Activated CD8-positive, alpha-beta T cell treated with anti-CD3 and anti-CD28 coated beads for 36 hours (primary cell): ENCODE measurements at regions not wholly inside any gene's neighbourhood (a gene's known extent, or its start where the extent isn't known, plus 50 kb on each side); places are given as distances from the start of the nearest gene placed in this dataset.

Source experiments
- ATAC-seq: fragments of 200-7000 bp; cut with Tn5 transposase; one replicate; pipeline ENCODE4 v1.10.0; 2021; ENCODE audit warnings: mild to moderate bottlenecking, moderate library complexity
- CTCF ChIA-PET: fragments of 350-600 bp; sonication (Branson Sonifier 250); formaldehyde crosslinking; loops from one replicate; lab custom pipeline; 2021; ENCODE audit warnings: antibody characterized with exemption; lab: Charles Lee
- POLR2A ChIA-PET: fragments of 350-600 bp; sonication (Branson Sonifier 250); formaldehyde crosslinking; loops from one replicate; lab custom pipeline; 2021; ENCODE audit warnings: antibody characterized with exemption; lab: Charles Lee
- DNase-seq: peaks from one replicate; pipeline ENCODE4 v3.0.0-alpha.2; 2020
- H3K27ac Mint-ChIP-seq: one replicate; pipeline ENCODE4 v1.8.0; 2021; ENCODE audit warnings: mild to moderate bottlenecking, mixed read lengths
- H3K27me3 Mint-ChIP-seq: one replicate; pipeline ENCODE4 v1.8.0; 2021; ENCODE audit warnings: mixed read lengths
- H3K36me3 Mint-ChIP-seq: one replicate; pipeline ENCODE4 v1.8.0; 2021; ENCODE audit warnings: low read depth, mixed read lengths
- H3K4me1 Mint-ChIP-seq: one replicate; pipeline ENCODE4 v1.8.0; 2021; ENCODE audit warnings: low read depth, mixed read lengths
- H3K4me3 Mint-ChIP-seq: one replicate; pipeline ENCODE4 v1.8.0; 2021; ENCODE audit warnings: mild to moderate bottlenecking, moderate library complexity, mixed read lengths
- H3K9me3 Mint-ChIP-seq: one replicate; pipeline ENCODE4 v1.8.0; 2021; ENCODE audit warnings: mixed read lengths
- intact Hi-C: fragments of 100-400 bp; cut with micrococcal nuclease; formaldehyde crosslinking; loops from one replicate; pipeline ENCODE4 v1.10.0; 2022
- TF ChIP-seq, protein P1 (sequence below): fragments of 200-600 bp; IDR thresholded peaks from one replicate; pipeline ENCODE4 v1.8.0; 2022; ENCODE audit warnings: antibody characterized with exemption, mild to moderate bottlenecking

DNA sequence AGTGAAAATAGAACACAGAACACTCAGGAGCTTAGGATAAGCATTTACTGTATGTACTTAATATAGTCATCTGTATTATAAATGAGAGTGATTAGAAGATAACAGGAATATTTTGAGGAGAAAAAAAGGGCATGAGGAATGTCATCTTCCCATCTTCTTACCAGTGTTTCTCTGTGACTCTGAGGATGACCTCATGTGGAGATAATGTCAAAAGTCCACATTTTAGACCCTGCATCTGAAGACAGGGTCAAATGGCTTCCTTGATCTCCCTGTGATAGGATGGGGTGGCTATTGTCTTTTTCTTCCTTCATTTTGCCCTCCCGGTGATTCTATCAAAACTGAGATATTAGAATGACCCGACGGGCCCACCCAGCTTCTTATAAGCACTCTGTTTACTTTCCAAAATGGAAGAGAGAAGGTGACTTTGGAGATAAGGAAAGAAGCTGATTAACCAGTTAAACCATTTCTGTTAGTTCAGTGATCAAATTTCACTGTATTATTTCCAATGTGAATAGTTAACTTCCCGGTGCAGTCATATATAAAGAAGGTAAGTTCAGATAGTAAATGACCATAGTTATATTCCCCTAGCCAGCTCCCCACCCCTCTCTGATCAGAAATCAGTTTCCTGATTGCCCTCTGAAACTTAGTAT, 115.7 kb upstream of the SALL4 start:
- intact Hi-C loops, result no loop called here
- CTCF ChIA-PET, result no interaction called here
- Mint-ChIP-seq H3K4me3 (no peak overlapping the region), H3K9me3 (no peaks in the 10 kb centered on the region), H3K4me1 (no peaks in the 10 kb centered on the region), H3K36me3 (no peaks in the 10 kb centered on the region), H3K27me3 (no peaks in the 10 kb centered on the region), H3K27ac (no peak overlapping the region)
- DNase-seq (no peak), ATAC-seq (no peak)
- POLR2A ChIA-PET, result no interaction called here
- TF ChIP-seq, protein P1, sequence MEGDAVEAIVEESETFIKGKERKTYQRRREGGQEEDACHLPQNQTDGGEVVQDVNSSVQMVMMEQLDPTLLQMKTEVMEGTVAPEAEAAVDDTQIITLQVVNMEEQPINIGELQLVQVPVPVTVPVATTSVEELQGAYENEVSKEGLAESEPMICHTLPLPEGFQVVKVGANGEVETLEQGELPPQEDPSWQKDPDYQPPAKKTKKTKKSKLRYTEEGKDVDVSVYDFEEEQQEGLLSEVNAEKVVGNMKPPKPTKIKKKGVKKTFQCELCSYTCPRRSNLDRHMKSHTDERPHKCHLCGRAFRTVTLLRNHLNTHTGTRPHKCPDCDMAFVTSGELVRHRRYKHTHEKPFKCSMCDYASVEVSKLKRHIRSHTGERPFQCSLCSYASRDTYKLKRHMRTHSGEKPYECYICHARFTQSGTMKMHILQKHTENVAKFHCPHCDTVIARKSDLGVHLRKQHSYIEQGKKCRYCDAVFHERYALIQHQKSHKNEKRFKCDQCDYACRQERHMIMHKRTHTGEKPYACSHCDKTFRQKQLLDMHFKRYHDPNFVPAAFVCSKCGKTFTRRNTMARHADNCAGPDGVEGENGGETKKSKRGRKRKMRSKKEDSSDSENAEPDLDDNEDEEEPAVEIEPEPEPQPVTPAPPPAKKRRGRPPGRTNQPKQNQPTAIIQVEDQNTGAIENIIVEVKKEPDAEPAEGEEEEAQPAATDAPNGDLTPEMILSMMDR, result no peak

DNA sequence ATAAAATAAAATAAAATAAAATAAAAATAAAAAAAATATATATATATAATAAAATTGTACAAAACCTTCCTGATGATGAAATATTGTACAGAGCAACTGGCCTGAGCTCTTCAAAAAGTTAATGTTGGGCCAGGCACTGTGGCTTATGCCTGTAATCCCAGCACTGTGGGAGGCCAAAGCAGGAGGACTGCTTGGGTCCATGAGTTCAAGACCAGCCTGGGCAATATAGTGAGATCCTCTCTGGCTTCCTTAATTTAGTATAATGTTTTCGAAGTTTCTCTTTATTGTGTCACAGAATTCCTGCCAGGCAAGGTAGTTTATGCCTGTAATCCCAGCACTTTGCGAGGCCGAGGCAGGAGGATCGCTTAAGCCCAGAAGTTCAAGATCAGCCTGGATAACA, 113.9 kb upstream of the SALL4 start:
- CTCF ChIA-PET, result no interaction called here
- Mint-ChIP-seq H3K27ac (no peak overlapping the region), H3K36me3 (no peaks in the 10 kb centered on the region), H3K4me1 (no peaks in the 10 kb centered on the region), H3K9me3 (no peaks in the 10 kb centered on the region), H3K4me3 (no peak overlapping the region), H3K27me3 (peaks cover 7% of the 10 kb centered on the region)
- TF ChIP-seq, protein P1, result no peak
- POLR2A ChIA-PET, result no interaction called here
- DNase-seq (no peak), ATAC-seq (no peak)
- intact Hi-C loops, result no loop called here

DNA sequence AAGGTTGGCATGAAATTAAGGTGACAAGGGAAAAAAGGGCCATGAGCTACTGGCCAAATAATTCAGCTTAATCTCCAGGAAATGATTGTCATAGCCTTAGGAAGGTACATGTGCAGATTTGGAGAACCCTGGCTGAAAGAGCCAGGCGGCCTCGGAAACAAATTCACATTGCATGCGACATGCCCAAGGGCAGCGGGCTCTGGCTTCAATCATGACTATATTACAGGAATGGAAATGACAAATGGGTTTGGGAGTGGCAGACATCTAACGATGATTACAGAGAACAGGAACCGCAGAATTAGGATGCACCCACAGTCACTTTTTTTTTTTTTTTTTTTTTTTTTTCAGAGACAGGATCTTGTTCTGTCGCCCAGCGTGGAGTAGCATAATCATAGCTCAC, 112.4 kb upstream of the SALL4 start:
- no peak overlapping the region for H3K27ac Mint-ChIP-seq
- no peak for DNase-seq
- POLR2A ChIA-PET, result no interaction called here
- no peaks in the 10 kb centered on the region for H3K36me3 Mint-ChIP-seq
- CTCF ChIA-PET, result no interaction called here
- peaks cover 7% of the 10 kb centered on the region for H3K27me3 Mint-ChIP-seq
- ATAC-seq, result no peak
- TF ChIP-seq, protein P1, result no peak
- H3K9me3 Mint-ChIP-seq, result no peaks in the 10 kb centered on the region
- intact Hi-C loops, result no loop called here
- H3K4me1 Mint-ChIP-seq, result no peaks in the 10 kb centered on the region
- no peak overlapping the region for H3K4me3 Mint-ChIP-seq

DNA sequence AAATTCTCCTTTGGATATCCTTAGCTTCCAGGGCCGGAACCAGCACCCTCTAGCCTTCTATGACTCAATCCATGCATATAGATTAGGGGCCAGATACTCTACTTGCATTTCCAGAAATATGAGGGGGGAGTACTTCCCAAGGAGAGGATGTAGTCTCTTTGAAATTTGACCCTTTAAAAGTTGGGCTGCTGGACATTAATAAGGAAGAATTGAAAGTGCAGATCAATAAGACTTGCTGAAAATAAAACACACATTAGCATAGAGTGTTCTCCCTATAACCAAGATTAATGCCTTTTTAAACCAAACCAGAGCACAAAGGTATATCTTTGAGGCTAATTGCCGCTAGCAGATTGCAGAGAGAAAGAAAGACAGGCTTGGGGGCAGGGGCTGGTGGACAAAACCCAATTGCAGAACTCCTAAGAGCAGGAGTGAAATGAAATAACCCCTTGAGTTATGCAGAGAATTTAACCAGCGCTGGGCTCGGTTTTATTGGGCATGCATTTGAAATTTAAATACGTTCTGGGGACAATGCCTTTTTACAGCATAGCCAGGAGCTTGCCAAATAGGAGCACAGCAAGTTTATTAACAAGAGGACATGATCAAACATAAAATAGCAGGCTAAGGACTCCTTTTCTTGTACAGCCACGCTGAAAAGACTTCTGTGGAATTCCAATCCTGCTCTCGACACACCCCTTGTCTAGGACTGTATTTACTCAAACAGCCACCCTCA, 108.2 kb upstream of the SALL4 start:
- intact Hi-C loops, result no loop called here
- no peak overlapping the region for H3K4me3 Mint-ChIP-seq
- H3K9me3 Mint-ChIP-seq, result no peaks in the 10 kb centered on the region

DNA sequence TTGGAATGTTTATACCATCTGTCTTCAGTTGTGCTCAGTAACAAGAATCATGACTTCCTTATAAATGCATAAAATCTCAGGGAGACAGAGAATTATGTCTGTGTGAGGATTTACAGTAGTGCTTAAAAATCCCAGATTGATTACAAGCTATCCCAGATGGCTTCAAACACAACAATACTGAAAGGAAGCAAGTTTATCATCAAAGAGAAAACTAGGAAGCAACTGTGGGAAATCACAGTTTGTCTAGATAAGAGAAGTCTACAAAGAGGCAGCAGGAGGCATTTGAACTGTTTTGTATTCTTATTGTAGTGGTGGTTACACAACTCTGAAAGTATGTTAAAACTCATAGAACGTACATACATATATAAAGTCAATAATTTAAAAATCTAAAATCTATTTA, 104.4 kb upstream of the SALL4 start:
- no peak overlapping the region for H3K27ac Mint-ChIP-seq
- H3K4me1 Mint-ChIP-seq, result no peaks in the 10 kb centered on the region
- intact Hi-C loops, result no loop called here
- H3K27me3 Mint-ChIP-seq, result peaks cover 9% of the 10 kb centered on the region
- DNase-seq (no peak), ATAC-seq (no peak)
- no peaks in the 10 kb centered on the region for H3K36me3 Mint-ChIP-seq
- TF ChIP-seq, protein P1, result no peak
- CTCF ChIA-PET, result no interaction called here
- no peak overlapping the region for H3K4me3 Mint-ChIP-seq
- H3K9me3 Mint-ChIP-seq, result no peaks in the 10 kb centered on the region
- POLR2A ChIA-PET, result no interaction called here

More for the DNA sequence above, 108.2 kb upstream of the SALL4 start:
- DNase-seq, result no peak
- H3K4me1 Mint-ChIP-seq, result no peaks in the 10 kb centered on the region
- ChIA-PET POLR2A (no interaction called here), CTCF (no interaction called here)
- peaks cover 16% of the 10 kb centered on the region for H3K27me3 Mint-ChIP-seq
- TF ChIP-seq, protein P1, result no peak
- no peaks in the 10 kb centered on the region for H3K36me3 Mint-ChIP-seq
- H3K27ac Mint-ChIP-seq, result no peak overlapping the region
- ATAC-seq, result no peak
